HEK293T (cell line): ENCODE measurements at regions not wholly inside any gene's neighbourhood (a gene's known extent, or its start where the extent isn't known, plus 50 kb on each side); places are given as distances from the start of the nearest gene placed in this dataset.

ENCODE experiments used
- BHLHE40 ChIP-seq: fragments of 450-650 bp; IDR thresholded peaks from 2 replicates; pipeline ENCODE4 v1.6.1; 2016; ENCODE audit warnings: mild to moderate bottlenecking, moderate library complexity, borderline replicate concordance
- CTBP1 ChIP-seq: fragments of 450-650 bp; IDR thresholded peaks from 2 replicates; pipeline ENCODE4 v1.6.1; 2016; ENCODE audit warnings: borderline replicate concordance
- ELF4 ChIP-seq: fragments of 450-650 bp; IDR thresholded peaks from 2 replicates; pipeline ENCODE4 v1.6.1; 2017; ENCODE audit warnings: antibody characterized with exemption
- FOXA1 ChIP-seq: fragments of 450-650 bp; IDR thresholded peaks from 2 replicates; pipeline ENCODE4 v1.6.1; 2016; ENCODE audit warnings: mild to moderate bottlenecking
- FOXK2 ChIP-seq: fragments of 450-650 bp; IDR thresholded peaks from 2 replicates; pipeline ENCODE4 v1.6.1; 2016; ENCODE audit warnings: mild to moderate bottlenecking
- FOXM1 ChIP-seq: fragments of 450-650 bp; IDR thresholded peaks from 2 replicates; pipeline ENCODE4 v1.6.1; 2017; ENCODE audit warnings: mild to moderate bottlenecking, borderline replicate concordance
- HDGF ChIP-seq: fragments of 450-650 bp; IDR thresholded peaks from 2 replicates; pipeline ENCODE4 v1.6.1; 2017; ENCODE audit warnings: antibody characterized with exemption, borderline replicate concordance
- NFRKB ChIP-seq: fragments of 450-650 bp; IDR thresholded peaks from 2 replicates; pipeline ENCODE4 v1.6.1; 2016; ENCODE audit warnings: mild to moderate bottlenecking, moderate library complexity
- SP1 ChIP-seq: fragments of 450-650 bp; IDR thresholded peaks from 2 replicates; pipeline ENCODE4 v1.6.1; 2017
- SUZ12 ChIP-seq: fragments of 450-650 bp; IDR thresholded peaks from 2 replicates; pipeline ENCODE4 v1.6.1; 2016; ENCODE audit warnings: mild to moderate bottlenecking
- TARDBP ChIP-seq: fragments of 450-650 bp; IDR thresholded peaks from 2 replicates; pipeline ENCODE4 v1.6.1; 2016
- ZNF384 ChIP-seq: fragments of 450-650 bp; IDR thresholded peaks from 2 replicates; pipeline ENCODE4 v1.6.1; 2016
- TF ChIP-seq, protein P1 (sequence below): fragments of 450-650 bp; IDR thresholded peaks from 2 replicates; pipeline ENCODE4 v1.6.1; 2016

DNA sequence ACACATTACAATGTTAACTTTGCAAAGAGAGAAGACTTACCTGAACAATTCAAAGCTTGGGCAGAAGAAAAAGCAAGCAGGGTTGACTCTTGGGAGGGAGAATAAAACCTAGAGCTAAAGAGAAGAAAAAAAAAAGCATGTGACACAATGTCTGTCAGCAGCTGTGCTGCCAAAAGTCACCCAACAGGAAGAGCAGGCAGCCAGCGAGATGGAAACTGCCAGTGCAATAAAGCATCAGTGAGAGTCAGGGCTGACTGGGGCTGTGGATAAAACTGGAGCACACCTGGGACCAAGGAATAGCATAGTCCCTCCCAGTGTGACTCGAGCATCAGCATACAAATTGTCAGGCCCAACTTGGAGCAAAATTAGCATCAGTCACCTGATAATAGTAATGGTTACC, 65.0 kb upstream of the SLC22A15 start:
- TF ChIP-seq FOXM1 (no peak), ZNF384 (no peak), SP1 (no peak), TARDBP (no peak), SUZ12 (no peak), NFRKB (no peak), FOXA1 (no peak), BHLHE40 (no peak), CTBP1 (no peak), HDGF (no peak), ELF4 (no peak), FOXK2 (no peak)
- TF ChIP-seq, protein P1, sequence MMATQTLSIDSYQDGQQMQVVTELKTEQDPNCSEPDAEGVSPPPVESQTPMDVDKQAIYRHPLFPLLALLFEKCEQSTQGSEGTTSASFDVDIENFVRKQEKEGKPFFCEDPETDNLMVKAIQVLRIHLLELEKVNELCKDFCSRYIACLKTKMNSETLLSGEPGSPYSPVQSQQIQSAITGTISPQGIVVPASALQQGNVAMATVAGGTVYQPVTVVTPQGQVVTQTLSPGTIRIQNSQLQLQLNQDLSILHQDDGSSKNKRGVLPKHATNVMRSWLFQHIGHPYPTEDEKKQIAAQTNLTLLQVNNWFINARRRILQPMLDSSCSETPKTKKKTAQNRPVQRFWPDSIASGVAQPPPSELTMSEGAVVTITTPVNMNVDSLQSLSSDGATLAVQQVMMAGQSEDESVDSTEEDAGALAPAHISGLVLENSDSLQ, result no peak
